ENCODE measurements at regions not wholly inside any gene's neighbourhood (a gene's known extent, or its start where the extent isn't known, plus 50 kb on each side); places are given as distances from the start of the nearest gene placed in this dataset.

DNA sequence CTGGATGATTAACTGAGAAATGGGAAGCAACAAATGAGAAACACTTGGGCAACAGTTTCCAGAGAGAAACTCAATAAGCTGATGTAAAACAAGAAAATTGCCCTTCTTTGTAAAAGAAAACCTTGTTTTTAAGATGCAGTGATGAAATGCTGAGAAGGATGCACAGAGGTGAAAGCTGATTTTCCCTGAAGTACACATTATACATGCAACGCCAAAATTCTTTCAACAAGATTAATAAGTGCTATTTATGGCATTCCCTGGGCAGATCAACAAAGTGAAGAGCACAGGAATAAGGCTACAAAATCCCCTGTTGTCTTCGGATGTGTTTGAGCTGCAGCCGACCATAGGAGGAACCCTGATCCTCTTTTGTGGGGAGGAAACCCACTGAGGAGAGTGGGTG lies 208.0 kb upstream of the ANKH start:
- TF ChIP-seq MAZ (IDR thresholded peaks at IDR 0.05; ENCODE audit: borderline replicate concordance, low read depth, low read length) (no peak), POLR2A (IDR thresholded peaks at IDR 0.05; ENCODE audit: low read depth, low read length) (no peak), RAD21 (IDR thresholded peaks at IDR 0.05; ENCODE audit: low read length) (no peak), MXI1 (IDR thresholded peaks at IDR 0.05; ENCODE audit: borderline replicate concordance, low read depth, low read length) (no peak), RFX5 (IDR thresholded peaks at IDR 0.05; ENCODE audit: low read depth, low read length) (no peak), SMC3 (IDR thresholded peaks at IDR 0.05; ENCODE audit: low read depth, low read length) (no peak), CEBPB (IDR thresholded peaks at IDR 0.05; ENCODE audit: low read depth, low read length) (no peak), RCOR1 (IDR thresholded peaks at IDR 0.05; ENCODE audit: insufficient replicate concordance, low read length) (no peak), FOS (IDR thresholded peaks at IDR 0.05; ENCODE audit: low read depth, low read length) (no peak)
- TF ChIP-seq, protein P1, sequence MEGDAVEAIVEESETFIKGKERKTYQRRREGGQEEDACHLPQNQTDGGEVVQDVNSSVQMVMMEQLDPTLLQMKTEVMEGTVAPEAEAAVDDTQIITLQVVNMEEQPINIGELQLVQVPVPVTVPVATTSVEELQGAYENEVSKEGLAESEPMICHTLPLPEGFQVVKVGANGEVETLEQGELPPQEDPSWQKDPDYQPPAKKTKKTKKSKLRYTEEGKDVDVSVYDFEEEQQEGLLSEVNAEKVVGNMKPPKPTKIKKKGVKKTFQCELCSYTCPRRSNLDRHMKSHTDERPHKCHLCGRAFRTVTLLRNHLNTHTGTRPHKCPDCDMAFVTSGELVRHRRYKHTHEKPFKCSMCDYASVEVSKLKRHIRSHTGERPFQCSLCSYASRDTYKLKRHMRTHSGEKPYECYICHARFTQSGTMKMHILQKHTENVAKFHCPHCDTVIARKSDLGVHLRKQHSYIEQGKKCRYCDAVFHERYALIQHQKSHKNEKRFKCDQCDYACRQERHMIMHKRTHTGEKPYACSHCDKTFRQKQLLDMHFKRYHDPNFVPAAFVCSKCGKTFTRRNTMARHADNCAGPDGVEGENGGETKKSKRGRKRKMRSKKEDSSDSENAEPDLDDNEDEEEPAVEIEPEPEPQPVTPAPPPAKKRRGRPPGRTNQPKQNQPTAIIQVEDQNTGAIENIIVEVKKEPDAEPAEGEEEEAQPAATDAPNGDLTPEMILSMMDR (conservative IDR thresholded peaks at IDR 0.05; ENCODE audit: low read depth, low read length) = no peak
- TF ChIP-seq, protein P2, sequence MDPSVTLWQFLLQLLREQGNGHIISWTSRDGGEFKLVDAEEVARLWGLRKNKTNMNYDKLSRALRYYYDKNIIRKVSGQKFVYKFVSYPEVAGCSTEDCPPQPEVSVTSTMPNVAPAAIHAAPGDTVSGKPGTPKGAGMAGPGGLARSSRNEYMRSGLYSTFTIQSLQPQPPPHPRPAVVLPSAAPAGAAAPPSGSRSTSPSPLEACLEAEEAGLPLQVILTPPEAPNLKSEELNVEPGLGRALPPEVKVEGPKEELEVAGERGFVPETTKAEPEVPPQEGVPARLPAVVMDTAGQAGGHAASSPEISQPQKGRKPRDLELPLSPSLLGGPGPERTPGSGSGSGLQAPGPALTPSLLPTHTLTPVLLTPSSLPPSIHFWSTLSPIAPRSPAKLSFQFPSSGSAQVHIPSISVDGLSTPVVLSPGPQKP (IDR thresholded peaks at IDR 0.05; ENCODE audit: borderline replicate concordance, low read depth, low read length) = no peak
- TF ChIP-seq, protein P3, sequence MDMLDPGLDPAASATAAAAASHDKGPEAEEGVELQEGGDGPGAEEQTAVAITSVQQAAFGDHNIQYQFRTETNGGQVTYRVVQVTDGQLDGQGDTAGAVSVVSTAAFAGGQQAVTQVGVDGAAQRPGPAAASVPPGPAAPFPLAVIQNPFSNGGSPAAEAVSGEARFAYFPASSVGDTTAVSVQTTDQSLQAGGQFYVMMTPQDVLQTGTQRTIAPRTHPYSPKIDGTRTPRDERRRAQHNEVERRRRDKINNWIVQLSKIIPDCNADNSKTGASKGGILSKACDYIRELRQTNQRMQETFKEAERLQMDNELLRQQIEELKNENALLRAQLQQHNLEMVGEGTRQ (IDR thresholded peaks at IDR 0.05; ENCODE audit: low read depth, low read length) = no peak

Data from IMR-90 (cell line).